HCT116 (cell line): ENCODE measurements at regions not wholly inside any gene's neighbourhood (a gene's known extent, or its start where the extent isn't known, plus 50 kb on each side); places are given as distances from the start of the nearest gene placed in this dataset.
A peak's percentile ranks its signal among the peaks of the same experiment; 100 is the strongest.

Experiments used
- ATAC-seq: fragments of 200-7000 bp; cut with Tn5 transposase; 2 replicates; pipeline ENCODE4 v1.9.1; 2020; ENCODE audit warnings: mild to moderate bottlenecking, moderate library complexity
- BruUV-seq: library from RNA; stranded (reverse); fragments of 400-500 nt; replicated peaks from 2 replicates; lab custom pipeline; 2021; lab: Mats Ljungman, UMichigan
- CTCF ChIA-PET: fragments of 300-600 bp; sonication (Branson Sonifier 250); formaldehyde crosslinking; loops from one replicate; lab custom pipeline; 2021; ENCODE audit warnings: antibody characterized with exemption; lab: Charles Lee
- POLR2A ChIA-PET: fragments of 300-600, 350-600 bp; sonication (Branson Sonifier 250); formaldehyde crosslinking; loops from one replicate; lab custom pipeline; 2021; ENCODE audit warnings: antibody characterized with exemption; lab: Charles Lee
- RAD21 ChIA-PET, 2 experiments: fragments of 300-600 bp; sonication (Branson Sonifier 250); formaldehyde crosslinking; loops; one replicate each; lab custom pipeline; 2023; ENCODE audit warnings: low total read pairs in 2 of 2; ENCODE audit not compliant: uncharacterized antibody in 2 of 2, unreplicated experiment in 2 of 2, low non-redundant PET in 1 of 2; lab: Charles Lee
- DNase-seq: peaks from one replicate; pipeline ENCODE4 v3.0.0-alpha.2; 2010; ENCODE audit warnings: low read depth, low spot score
- H2AFZ ChIP-seq: fragments of 200-600 bp; shearing (Covaris generic), sonication (generic); 2 replicates; pipeline ENCODE4 v1.6.1; 2017; ENCODE audit warnings: low read depth, mixed run types, mixed read lengths, antibody characterized with exemption, low read length; ENCODE audit not compliant: poor library complexity, severe bottlenecking
- H3K27ac ChIP-seq: 2 replicates; pipeline ENCODE4 v1.5.1; 2012; ENCODE audit warnings: low read depth, low read length
- H3K27me3 ChIP-seq: fragments of 200-600 bp; sonication (generic); 2 replicates; pipeline ENCODE4 v1.6.1; 2016; ENCODE audit warnings: mixed run types, low read length, mixed read lengths; ENCODE audit not compliant: insufficient read depth
- H3K36me3 ChIP-seq, 2 experiments: fragments of 200-500 bp in 1 of 2; fragments of 200-600 bp in 1 of 2; sonication (Bioruptor generic) in 1 of 2; sonication (generic) in 1 of 2; 2 replicates each; pipeline versions ENCODE4 v1.5.1 to v1.6.1; 2014 to 2016; ENCODE audit warnings: low read length in 2 of 2, inconsistent platforms in 1 of 2, mixed read lengths in 1 of 2, mixed run types in 1 of 2; ENCODE audit not compliant: insufficient read depth in 2 of 2, control insufficient read depth in 1 of 2
- H3K4me1 ChIP-seq, 2 experiments: fragments of 200-600 bp in 1 of 2; sonication (generic) in 1 of 2; 2 replicates each; pipeline versions ENCODE4 v1.5.1 to v1.6.1; 2012 to 2017; ENCODE audit warnings: low read length in 2 of 2, inconsistent platforms in 1 of 2, mild to moderate bottlenecking in 1 of 2, mixed read lengths in 1 of 2, mixed run types in 1 of 2, moderate library complexity in 1 of 2; ENCODE audit not compliant: insufficient read depth in 2 of 2, control insufficient read depth in 1 of 2
- H3K4me2 ChIP-seq: fragments of 200-600 bp; sonication (generic); 2 replicates; pipeline ENCODE4 v1.6.1; 2017; ENCODE audit warnings: mixed run types, low read length, mixed read lengths
- H3K4me3 ChIP-seq, 2 experiments: fragments of 200-600 bp in 1 of 2; sonication (generic) in 1 of 2; replicated peaks in 1 of 2; 2 replicates each; pipeline ENCODE4 v1.5.1; 2011 to 2016; ENCODE audit warnings: low read length in 2 of 2, control low read depth in 1 of 2, low read depth in 1 of 2, mild to moderate bottlenecking in 1 of 2, mixed read lengths in 1 of 2, mixed run types in 1 of 2
- H3K79me2 ChIP-seq: fragments of 200-600 bp; sonication (generic); 2 replicates; pipeline ENCODE4 v1.6.1; 2017; ENCODE audit warnings: mild to moderate bottlenecking, mixed run types, low read length, moderate library complexity, mixed read lengths; ENCODE audit not compliant: insufficient read depth
- H3K9ac ChIP-seq: fragments of 200-600 bp; sonication (generic); 2 replicates; pipeline ENCODE4 v1.6.1; 2016; ENCODE audit warnings: low read length, mixed read lengths
- H3K9me2 ChIP-seq: fragments of 200-600 bp; sonication (generic), shearing (Covaris generic); 2 replicates; pipeline ENCODE4 v1.6.1; 2017; ENCODE audit warnings: mixed run types, mild to moderate bottlenecking, moderate library complexity; ENCODE audit not compliant: insufficient read depth
- H3K9me3 ChIP-seq, 2 experiments: fragments of 200-500 bp in 1 of 2; fragments of 200-600 bp in 1 of 2; sonication (Bioruptor generic) in 1 of 2; sonication (generic) in 1 of 2; 2 replicates each; pipeline ENCODE4 v1.6.1; 2014 to 2017; ENCODE audit warnings: low read length in 2 of 2, mixed read lengths in 2 of 2, inconsistent platforms in 1 of 2, low read depth in 1 of 2, mild to moderate bottlenecking in 1 of 2, mixed run types in 1 of 2, moderate library complexity in 1 of 2; ENCODE audit not compliant: control insufficient read depth in 1 of 2, insufficient read depth in 1 of 2
- H4K20me1 ChIP-seq: fragments of 200-600 bp; sonication (generic), shearing (Covaris generic); 2 replicates; pipeline ENCODE4 v1.6.1; 2017; ENCODE audit warnings: mixed run types, mild to moderate bottlenecking, moderate library complexity; ENCODE audit not compliant: insufficient read depth
- EZH2 ChIP-seq: fragments of 200-600 bp; sonication (generic); IDR thresholded peaks from 2 replicates; pipeline ENCODE4 v1.6.1; 2017; ENCODE audit warnings: antibody characterized with exemption, mixed run types
- EZH2phosphoT487 ChIP-seq: fragments of 200-600 bp; IDR thresholded peaks from 2 replicates; pipeline ENCODE4 v1.6.1; 2018; ENCODE audit warnings: antibody characterized with exemption, borderline replicate concordance
- RAD21 ChIP-seq: IDR thresholded peaks from 2 replicates; pipeline ENCODE4 v1.6.1; 2012; ENCODE audit warnings: low read depth, mild to moderate bottlenecking
- SIN3A ChIP-seq: IDR thresholded peaks from 2 replicates; pipeline ENCODE4 v1.6.1; 2012; ENCODE audit warnings: low read depth
- SP1 ChIP-seq: IDR thresholded peaks from 2 replicates; pipeline ENCODE4 v1.6.1; 2012; ENCODE audit warnings: low read depth
- intact Hi-C: fragments of 100-400 bp; cut with micrococcal nuclease; formaldehyde crosslinking; loops from 2 replicates; pipeline ENCODE4 v1.10.0; 2022
- TF ChIP-seq, protein P1 (sequence below): IDR thresholded peaks from 2 replicates; pipeline ENCODE4 v1.6.1; 2012

DNA sequence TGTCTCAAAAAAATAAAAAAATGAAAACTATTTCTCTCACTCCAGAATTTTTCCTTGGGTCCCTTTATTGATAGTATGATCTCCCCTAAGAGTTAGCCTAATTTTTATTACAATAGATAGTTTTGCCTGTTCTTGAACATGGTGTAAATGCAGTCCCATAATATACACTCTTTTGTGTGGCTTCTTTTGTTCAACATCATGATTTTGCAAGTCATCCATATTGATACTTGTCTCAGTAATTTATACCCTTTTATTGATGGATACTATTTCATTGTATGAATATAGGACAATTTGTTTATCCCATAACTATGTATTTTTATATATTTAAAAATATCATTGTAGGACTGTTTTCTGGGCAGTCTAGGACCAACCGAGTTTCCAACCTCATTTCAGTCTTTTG lies 207.0 kb downstream of the UTP18 start:
- no peak overlapping the region for H3K4me2 ChIP-seq
- ChIA-PET CTCF (interaction anchor here (1.1 to 3.0 kb wide), 3 partner anchors 21 to 173 kb away, joined by 3 to 13 read pairs (median 7); no protein-coding TSS in a partner anchor), RAD21 (no interaction called here), POLR2A (no interaction called here)
- intact Hi-C loops = no loop called here
- no peaks in the 10 kb centered on the region for H3K79me2 ChIP-seq
- H3K9ac ChIP-seq = no peak overlapping the region
- no peaks in the 10 kb centered on the region for H3K4me1 ChIP-seq
- no peak for DNase-seq
- no peaks in the 10 kb centered on the region for H3K36me3 ChIP-seq
- H4K20me1 ChIP-seq = no peaks in the 10 kb centered on the region
- no peak overlapping the region for H3K27ac ChIP-seq
- no peaks in the 10 kb centered on the region for H3K9me3 ChIP-seq
- no peak for ATAC-seq
- no TSS peak for BruUV-seq
- H3K27me3 ChIP-seq = peaks cover 47% of the 10 kb centered on the region
- H3K4me3 ChIP-seq = no peak overlapping the region
- H2AFZ ChIP-seq = no peak overlapping the region
- TF ChIP-seq SP1 (no peak), RAD21 (no peak), EZH2phosphoT487 (no peak)
- TF ChIP-seq, all 23 proteins: peak for 0
- no peaks in the 10 kb centered on the region for H3K9me2 ChIP-seq

DNA sequence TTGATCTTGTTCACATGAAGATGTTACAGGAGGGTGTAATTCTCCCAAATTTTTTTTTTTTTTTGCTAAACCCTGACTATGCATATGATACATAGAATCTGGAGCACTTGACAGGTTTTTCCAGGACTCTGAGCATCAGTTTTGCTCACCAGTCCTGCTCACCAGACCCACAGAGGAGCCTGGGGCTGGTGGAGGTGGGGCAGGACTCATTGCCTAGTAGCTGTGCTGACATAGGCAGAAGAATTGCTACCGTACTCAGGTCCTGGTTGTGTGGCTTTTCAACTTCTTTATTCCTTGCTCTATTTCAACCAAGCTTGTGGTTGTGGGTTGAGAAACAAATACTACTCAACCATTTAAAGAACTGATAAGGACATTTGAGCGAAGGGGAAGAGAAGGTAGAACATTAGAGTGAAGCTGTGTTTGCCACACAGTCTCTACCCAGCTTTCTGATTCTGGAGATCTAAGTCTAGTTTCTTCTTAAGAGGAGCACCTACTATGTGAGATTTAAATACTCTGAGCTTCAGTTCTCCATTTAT lies 212.4 kb downstream of the UTP18 start:
- no peaks in the 10 kb centered on the region for H3K36me3 ChIP-seq
- ATAC-seq (no peak), DNase-seq (no peak)
- intact Hi-C loops = no loop called here
- no peaks in the 10 kb centered on the region for H3K79me2 ChIP-seq
- H2AFZ ChIP-seq = no peak overlapping the region
- H3K27me3 ChIP-seq = peaks cover 77% of the 10 kb centered on the region
- no peak overlapping the region for H3K4me3 ChIP-seq
- ChIA-PET CTCF (interaction anchor here (0.9 to 5.1 kb wide), 4 partner anchors 11 to 37 kb away, joined by 3 to 31 read pairs (median 15); no protein-coding TSS in a partner anchor), POLR2A (no interaction called here), RAD21 (no interaction called here)
- H4K20me1 ChIP-seq = no peaks in the 10 kb centered on the region
- no peaks in the 10 kb centered on the region for H3K4me1 ChIP-seq
- no peak overlapping the region for H3K27ac ChIP-seq
- no peak overlapping the region for H3K4me2 ChIP-seq
- no peaks in the 10 kb centered on the region for H3K9me3 ChIP-seq
- H3K9me2 ChIP-seq = no peaks in the 10 kb centered on the region
- TF ChIP-seq EZH2 (0 out of 2 replicates have a peak, but pooled peaks have one; percentile 19), SIN3A (no peak)
- TF ChIP-seq, protein P1, sequence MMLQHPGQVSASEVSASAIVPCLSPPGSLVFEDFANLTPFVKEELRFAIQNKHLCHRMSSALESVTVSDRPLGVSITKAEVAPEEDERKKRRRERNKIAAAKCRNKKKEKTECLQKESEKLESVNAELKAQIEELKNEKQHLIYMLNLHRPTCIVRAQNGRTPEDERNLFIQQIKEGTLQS = no peak
- H3K9ac ChIP-seq = no peak overlapping the region
- no TSS peak for BruUV-seq
